ENCODE measurements at regions not wholly inside any gene's neighbourhood (a gene's known extent, or its start where the extent isn't known, plus 50 kb on each side); places are given as distances from the start of the nearest gene placed in this dataset.

DNA sequence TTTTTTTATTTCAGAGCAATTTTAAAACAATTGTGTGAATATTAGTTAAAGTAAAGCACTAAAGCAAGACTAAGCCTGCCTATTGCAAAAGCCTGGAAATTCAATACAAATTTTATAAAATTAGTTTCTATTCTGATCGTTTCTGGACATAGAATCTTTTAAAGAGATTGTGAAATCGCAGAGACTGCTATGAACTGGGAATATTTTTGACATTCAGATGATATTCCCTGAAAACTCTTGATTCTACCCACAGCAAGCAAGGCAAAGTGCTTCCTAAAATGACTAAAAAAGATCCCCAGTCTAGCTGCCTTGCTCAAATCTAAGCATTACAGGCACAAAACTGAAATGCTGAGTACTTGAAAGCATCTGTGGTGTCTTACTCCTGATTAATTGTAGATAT lies 187.6 kb upstream of the CEP162 start:
- no peaks in the 10 kb centered on the region for H3K27me3 ChIP-seq (ENCODE audit: control insufficient read depth, low read length)
- no peaks in the 10 kb centered on the region for H3F3A ChIP-seq (ENCODE audit: control insufficient read depth, insufficient read depth)
- no peaks in the 10 kb centered on the region for H3K79me2 ChIP-seq (ENCODE audit: control insufficient read depth, low read length)
- H3K27ac ChIP-seq (ENCODE audit: low read depth, low read length): no peak overlapping the region
- TF ChIP-seq EZH2phosphoT487 (IDR thresholded peaks at IDR 0.05; ENCODE audit: borderline replicate concordance, low read length): no peak
- TF ChIP-seq, protein P1, sequence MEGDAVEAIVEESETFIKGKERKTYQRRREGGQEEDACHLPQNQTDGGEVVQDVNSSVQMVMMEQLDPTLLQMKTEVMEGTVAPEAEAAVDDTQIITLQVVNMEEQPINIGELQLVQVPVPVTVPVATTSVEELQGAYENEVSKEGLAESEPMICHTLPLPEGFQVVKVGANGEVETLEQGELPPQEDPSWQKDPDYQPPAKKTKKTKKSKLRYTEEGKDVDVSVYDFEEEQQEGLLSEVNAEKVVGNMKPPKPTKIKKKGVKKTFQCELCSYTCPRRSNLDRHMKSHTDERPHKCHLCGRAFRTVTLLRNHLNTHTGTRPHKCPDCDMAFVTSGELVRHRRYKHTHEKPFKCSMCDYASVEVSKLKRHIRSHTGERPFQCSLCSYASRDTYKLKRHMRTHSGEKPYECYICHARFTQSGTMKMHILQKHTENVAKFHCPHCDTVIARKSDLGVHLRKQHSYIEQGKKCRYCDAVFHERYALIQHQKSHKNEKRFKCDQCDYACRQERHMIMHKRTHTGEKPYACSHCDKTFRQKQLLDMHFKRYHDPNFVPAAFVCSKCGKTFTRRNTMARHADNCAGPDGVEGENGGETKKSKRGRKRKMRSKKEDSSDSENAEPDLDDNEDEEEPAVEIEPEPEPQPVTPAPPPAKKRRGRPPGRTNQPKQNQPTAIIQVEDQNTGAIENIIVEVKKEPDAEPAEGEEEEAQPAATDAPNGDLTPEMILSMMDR (IDR thresholded peaks at IDR 0.05; ENCODE audit: low read depth, low read length, poor library complexity, severe bottlenecking): no peak
- no peaks in the 10 kb centered on the region for H3K4me1 ChIP-seq (ENCODE audit: control insufficient read depth, low read length)
- no peaks in the 10 kb centered on the region for H3K9me2 ChIP-seq (replicated peaks; ENCODE audit: control insufficient read depth, low read length)
- H3K36me3 ChIP-seq (ENCODE audit: control insufficient read depth, low read length): no peaks in the 10 kb centered on the region
- H4K20me1 ChIP-seq (ENCODE audit: control insufficient read depth, insufficient read depth, low read depth, low read length): no peaks in the 10 kb centered on the region
- no peak overlapping the region for H3K4me2 ChIP-seq (ENCODE audit: low read length)
- H3K9me3 ChIP-seq (ENCODE audit: control insufficient read depth, insufficient read depth, low read length): no peaks in the 10 kb centered on the region
- no peak overlapping the region for H3K4me3 ChIP-seq (ENCODE audit: low read length)

DNA sequence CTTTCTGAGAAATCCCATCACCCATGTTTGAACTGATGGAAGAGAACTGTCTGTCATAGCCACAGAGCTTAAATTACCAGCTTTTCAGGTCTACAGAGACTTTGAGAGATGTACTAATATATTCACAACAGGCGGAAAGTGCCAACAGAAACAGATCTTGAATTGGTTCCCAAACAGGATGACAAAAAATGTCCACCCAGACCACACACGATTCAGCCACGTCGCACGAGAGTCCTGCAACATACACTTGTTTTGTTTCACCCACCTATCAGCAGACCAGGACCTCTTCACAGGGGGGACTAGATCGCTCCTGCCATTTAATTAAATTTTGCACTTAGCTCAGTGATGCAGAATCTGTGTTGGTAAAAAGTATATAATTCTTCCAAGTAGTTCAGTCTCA lies 187.1 kb upstream of the CEP162 start:
- Histone ChIP-seq H3F3A (ENCODE audit: control insufficient read depth, insufficient read depth) (no peaks in the 10 kb centered on the region), H3K9me2 (replicated peaks; ENCODE audit: control insufficient read depth, low read length) (no peaks in the 10 kb centered on the region), H3K4me3 (ENCODE audit: low read length) (no peak overlapping the region), H3K4me1 (ENCODE audit: control insufficient read depth, low read length) (no peaks in the 10 kb centered on the region), H4K20me1 (ENCODE audit: control insufficient read depth, insufficient read depth, low read depth, low read length) (no peaks in the 10 kb centered on the region), H3K9me3 (ENCODE audit: control insufficient read depth, insufficient read depth, low read length) (no peaks in the 10 kb centered on the region), H3K27ac (ENCODE audit: low read depth, low read length) (no peak overlapping the region), H3K27me3 (ENCODE audit: control insufficient read depth, low read length) (no peaks in the 10 kb centered on the region), H3K36me3 (ENCODE audit: control insufficient read depth, low read length) (no peaks in the 10 kb centered on the region), H3K4me2 (ENCODE audit: low read length) (no peak overlapping the region), H3K79me2 (ENCODE audit: control insufficient read depth, low read length) (no peaks in the 10 kb centered on the region)
- TF ChIP-seq EZH2phosphoT487 (IDR thresholded peaks at IDR 0.05; ENCODE audit: borderline replicate concordance, low read length): no peak
- TF ChIP-seq, protein P1 (IDR thresholded peaks at IDR 0.05; ENCODE audit: low read depth, low read length, poor library complexity, severe bottlenecking): no peak

DNA sequence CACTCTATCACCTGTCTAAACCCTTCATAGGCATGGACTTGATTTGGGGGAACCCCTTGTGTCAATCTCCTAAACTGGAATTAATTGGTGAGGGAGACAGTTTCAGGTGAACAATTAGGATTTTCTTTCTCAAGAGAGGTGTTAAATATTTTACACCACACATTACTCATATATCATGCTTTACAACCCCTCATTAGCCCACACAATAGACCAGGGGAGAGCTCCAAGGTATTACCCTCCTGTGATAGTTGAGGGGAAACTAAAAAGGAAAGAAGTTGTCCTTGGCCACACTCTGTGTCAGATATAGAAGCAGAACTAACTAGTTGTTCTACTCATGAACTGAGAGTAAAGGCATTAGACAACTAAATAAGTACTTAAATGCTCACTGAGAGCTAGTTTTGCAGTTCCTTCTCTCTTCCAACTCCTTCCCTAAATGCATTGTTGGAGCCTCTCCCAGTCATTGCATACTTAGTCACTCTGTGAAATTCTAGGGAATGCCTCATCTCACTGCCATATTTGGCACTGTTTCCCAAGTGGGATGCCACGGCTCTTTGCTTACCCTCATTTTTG lies 183.7 kb upstream of the CEP162 start:
- H4K20me1 ChIP-seq (ENCODE audit: control insufficient read depth, insufficient read depth, low read depth, low read length): no peaks in the 10 kb centered on the region
- no peak overlapping the region for H3K27ac ChIP-seq (ENCODE audit: low read depth, low read length)
- H3K4me3 ChIP-seq (ENCODE audit: low read length): no peak overlapping the region
- no peaks in the 10 kb centered on the region for H3K9me2 ChIP-seq (replicated peaks; ENCODE audit: control insufficient read depth, low read length)
- H3K36me3 ChIP-seq (ENCODE audit: control insufficient read depth, low read length): no peaks in the 10 kb centered on the region
- TF ChIP-seq, protein P1 (IDR thresholded peaks at IDR 0.05; ENCODE audit: low read depth, low read length, poor library complexity, severe bottlenecking): no peak
- no peak for TF ChIP-seq EZH2phosphoT487 (IDR thresholded peaks at IDR 0.05; ENCODE audit: borderline replicate concordance, low read length)
- H3K27me3 ChIP-seq (ENCODE audit: control insufficient read depth, low read length): no peaks in the 10 kb centered on the region
- H3K4me2 ChIP-seq (ENCODE audit: low read length): no peak overlapping the region
- H3K79me2 ChIP-seq (ENCODE audit: control insufficient read depth, low read length): no peaks in the 10 kb centered on the region
- no peaks in the 10 kb centered on the region for H3K4me1 ChIP-seq (ENCODE audit: control insufficient read depth, low read length)
- H3F3A ChIP-seq (ENCODE audit: control insufficient read depth, insufficient read depth): no peaks in the 10 kb centered on the region
- H3K9me3 ChIP-seq (ENCODE audit: control insufficient read depth, insufficient read depth, low read length): no peaks in the 10 kb centered on the region
